ENCODE measurements at regions not wholly inside any gene's neighbourhood (a gene's known extent, or its start where the extent isn't known, plus 50 kb on each side); places are given as distances from the start of the nearest gene placed in this dataset.
"Not testable (repeated sequence)": the region's sequence is repeated elsewhere in the genome, so short reads cannot be mapped to it uniquely, and the experiment has no call there.

DNA sequence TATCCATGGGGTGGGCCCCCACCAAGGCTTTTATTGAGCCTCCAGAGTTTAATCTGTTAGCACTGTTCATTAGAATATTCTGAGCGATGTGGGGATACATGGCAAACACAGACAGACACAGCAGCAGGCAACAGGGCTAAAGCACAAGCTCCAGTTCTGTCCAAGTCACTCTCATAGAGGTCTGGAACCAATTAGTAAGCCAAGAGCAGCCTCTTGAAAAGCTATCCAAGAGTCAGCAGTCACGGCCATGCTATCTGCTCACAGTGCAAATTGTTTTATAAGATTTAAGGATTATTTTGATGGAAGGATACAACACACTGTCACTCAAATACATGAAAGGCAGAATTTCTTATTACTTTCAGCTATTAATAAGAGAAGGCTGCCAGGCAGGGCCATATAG, 86.4 kb upstream of the DGKB start:
- Histone ChIP-seq H3K4me3 (ENCODE audit: low read depth, low read length) (no peak overlapping the region), H3K36me3 (ENCODE audit: control insufficient read depth, insufficient read depth, low read length) (no peaks in the 10 kb centered on the region), H3K27me3 (ENCODE audit: control insufficient read depth, insufficient read depth, low read length) (no peaks in the 10 kb centered on the region)
- CTCF ChIA-PET, result no interaction called here
- no peak for DNase-seq (ENCODE audit: low read depth)
- TF ChIP-seq, protein P1, sequence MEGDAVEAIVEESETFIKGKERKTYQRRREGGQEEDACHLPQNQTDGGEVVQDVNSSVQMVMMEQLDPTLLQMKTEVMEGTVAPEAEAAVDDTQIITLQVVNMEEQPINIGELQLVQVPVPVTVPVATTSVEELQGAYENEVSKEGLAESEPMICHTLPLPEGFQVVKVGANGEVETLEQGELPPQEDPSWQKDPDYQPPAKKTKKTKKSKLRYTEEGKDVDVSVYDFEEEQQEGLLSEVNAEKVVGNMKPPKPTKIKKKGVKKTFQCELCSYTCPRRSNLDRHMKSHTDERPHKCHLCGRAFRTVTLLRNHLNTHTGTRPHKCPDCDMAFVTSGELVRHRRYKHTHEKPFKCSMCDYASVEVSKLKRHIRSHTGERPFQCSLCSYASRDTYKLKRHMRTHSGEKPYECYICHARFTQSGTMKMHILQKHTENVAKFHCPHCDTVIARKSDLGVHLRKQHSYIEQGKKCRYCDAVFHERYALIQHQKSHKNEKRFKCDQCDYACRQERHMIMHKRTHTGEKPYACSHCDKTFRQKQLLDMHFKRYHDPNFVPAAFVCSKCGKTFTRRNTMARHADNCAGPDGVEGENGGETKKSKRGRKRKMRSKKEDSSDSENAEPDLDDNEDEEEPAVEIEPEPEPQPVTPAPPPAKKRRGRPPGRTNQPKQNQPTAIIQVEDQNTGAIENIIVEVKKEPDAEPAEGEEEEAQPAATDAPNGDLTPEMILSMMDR (IDR thresholded peaks at IDR 0.05; ENCODE audit: insufficient read depth, low read depth, low read length), result no peak
- POLR2A ChIA-PET, result no interaction called here

DNA sequence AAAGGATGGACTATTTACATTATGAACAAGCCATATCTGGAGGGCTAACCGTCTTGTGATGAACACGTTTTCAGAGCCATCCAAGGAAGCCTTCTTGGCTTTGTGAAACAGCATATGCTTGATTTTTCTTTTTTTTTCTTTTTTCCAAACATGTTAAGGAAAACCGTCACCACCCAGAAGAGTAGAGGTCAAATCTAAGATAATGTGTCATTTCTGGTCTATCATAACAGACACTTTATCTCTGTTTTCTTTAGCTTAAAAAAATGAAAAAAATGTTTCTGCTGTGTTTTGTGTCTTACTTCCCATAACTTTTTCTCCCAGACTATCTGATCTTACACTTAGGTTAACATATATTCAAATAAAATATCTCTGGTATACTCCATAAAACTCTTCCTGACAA, 76.1 kb upstream of the DGKB start:
- no peak for DNase-seq (ENCODE audit: low read depth)
- no peak overlapping the region for H3K4me3 ChIP-seq (ENCODE audit: low read depth, low read length)
- CTCF ChIA-PET, result interaction anchor here (0.9 to 1.0 kb wide), 2 partner anchors 11 to 253 kb away, joined by 3 read pairs; no protein-coding TSS in a partner anchor
- TF ChIP-seq, protein P1 (IDR thresholded peaks at IDR 0.05; ENCODE audit: insufficient read depth, low read depth, low read length), result no peak
- no peaks in the 10 kb centered on the region for H3K36me3 ChIP-seq (ENCODE audit: control insufficient read depth, insufficient read depth, low read length)
- POLR2A ChIA-PET, result no interaction called here
- H3K27me3 ChIP-seq (ENCODE audit: control insufficient read depth, insufficient read depth, low read length), result no peaks in the 10 kb centered on the region

DNA sequence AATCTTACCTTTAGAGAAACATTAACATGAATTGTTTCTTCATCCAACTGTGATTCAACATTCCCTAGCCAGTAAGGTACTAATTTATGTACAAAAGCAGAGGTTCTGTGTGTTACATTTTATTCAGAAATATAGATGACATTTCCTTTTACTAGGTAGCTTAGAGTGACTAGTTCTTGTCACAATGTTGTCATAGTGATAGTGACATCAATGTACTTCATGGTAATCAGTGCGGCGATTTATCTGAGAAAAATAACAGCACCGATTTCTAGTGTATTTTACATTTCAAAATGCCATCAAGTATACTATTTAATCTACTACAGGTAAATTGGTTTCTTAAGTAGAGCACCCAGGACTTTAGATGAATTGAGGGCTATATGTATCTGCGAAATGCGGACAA, 72.1 kb upstream of the DGKB start:
- H3K36me3 ChIP-seq (ENCODE audit: control insufficient read depth, insufficient read depth, low read length), result no peaks in the 10 kb centered on the region
- no peak for DNase-seq (ENCODE audit: low read depth)
- POLR2A ChIA-PET, result no interaction called here
- no peak overlapping the region for H3K4me3 ChIP-seq (ENCODE audit: low read depth, low read length)
- H3K27me3 ChIP-seq (ENCODE audit: control insufficient read depth, insufficient read depth, low read length), result no peaks in the 10 kb centered on the region
- CTCF ChIA-PET, result no interaction called here
- TF ChIP-seq, protein P1 (IDR thresholded peaks at IDR 0.05; ENCODE audit: insufficient read depth, low read depth, low read length), result no peak

DNA sequence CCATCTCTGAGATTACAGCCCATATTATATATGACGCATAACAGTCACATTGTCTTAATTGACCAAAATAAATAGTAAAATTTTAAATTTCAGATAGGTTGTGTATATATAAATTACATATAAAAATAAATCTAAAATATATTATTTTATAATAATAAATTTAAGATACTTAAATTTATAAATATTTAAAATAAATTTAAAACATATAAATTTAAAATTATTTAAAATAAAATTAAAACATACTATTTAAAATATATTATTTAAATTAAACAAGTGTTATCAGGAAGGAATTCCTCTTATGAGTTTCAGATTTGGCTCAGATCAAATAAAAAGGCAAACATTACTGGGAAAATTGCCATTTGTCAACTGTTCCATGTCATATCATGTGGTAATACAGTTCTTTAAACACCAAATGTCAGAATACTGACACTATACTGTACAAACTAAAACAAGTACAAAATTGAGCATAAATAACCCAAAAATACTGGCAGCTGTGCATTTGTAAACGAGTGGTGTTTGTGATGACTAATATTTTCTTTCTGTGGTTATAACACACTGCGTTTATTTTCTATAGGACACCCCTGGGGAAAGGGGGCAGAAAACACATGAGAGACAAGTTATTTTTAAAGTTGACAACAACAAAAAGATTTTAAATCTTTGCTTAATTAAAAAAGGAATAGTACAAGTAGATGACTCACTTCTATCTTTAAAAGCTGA, 71.3 kb upstream of the DGKB start:
- POLR2A ChIA-PET, result no interaction called here
- DNase-seq (ENCODE audit: low read depth), result no peak
- TF ChIP-seq, protein P1 (IDR thresholded peaks at IDR 0.05; ENCODE audit: insufficient read depth, low read depth, low read length), result no peak
- no peaks in the 10 kb centered on the region for H3K36me3 ChIP-seq (ENCODE audit: control insufficient read depth, insufficient read depth, low read length)
- H3K4me3 ChIP-seq (ENCODE audit: low read depth, low read length), result no peak overlapping the region
- H3K27me3 ChIP-seq (ENCODE audit: control insufficient read depth, insufficient read depth, low read length), result no peaks in the 10 kb centered on the region
- CTCF ChIA-PET, result no interaction called here

DNA sequence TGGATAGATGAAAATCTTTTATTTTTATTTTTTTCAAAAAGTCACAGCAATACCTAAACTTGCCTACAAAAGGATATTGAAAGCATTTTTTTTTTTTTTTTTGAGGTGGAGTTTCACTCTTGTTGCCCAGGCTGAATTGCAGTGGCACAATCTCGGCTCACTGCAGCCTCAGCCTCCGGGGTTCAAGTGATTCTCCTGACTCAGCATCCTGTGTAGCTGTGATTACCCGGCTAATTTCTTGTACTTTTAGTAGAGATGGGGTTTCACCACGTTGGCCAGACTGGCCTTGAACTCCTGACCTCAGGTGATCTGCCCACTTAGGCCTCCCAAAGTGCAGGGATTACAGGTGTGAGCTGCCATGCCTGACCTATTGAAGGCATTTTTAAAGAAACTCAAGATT, 69.1 kb upstream of the DGKB start:
- H3K4me3 ChIP-seq (ENCODE audit: low read depth, low read length); H3K36me3 ChIP-seq (ENCODE audit: control insufficient read depth, insufficient read depth, low read length); H3K27me3 ChIP-seq (ENCODE audit: control insufficient read depth, insufficient read depth, low read length); POLR2A ChIA-PET; DNase-seq (ENCODE audit: low read depth): not testable (repeated sequence)
- CTCF ChIA-PET, result interaction anchor here (0.6 kb wide), 1 partner anchor 78 kb away, joined by 4 read pairs; no protein-coding TSS in a partner anchor

DNA sequence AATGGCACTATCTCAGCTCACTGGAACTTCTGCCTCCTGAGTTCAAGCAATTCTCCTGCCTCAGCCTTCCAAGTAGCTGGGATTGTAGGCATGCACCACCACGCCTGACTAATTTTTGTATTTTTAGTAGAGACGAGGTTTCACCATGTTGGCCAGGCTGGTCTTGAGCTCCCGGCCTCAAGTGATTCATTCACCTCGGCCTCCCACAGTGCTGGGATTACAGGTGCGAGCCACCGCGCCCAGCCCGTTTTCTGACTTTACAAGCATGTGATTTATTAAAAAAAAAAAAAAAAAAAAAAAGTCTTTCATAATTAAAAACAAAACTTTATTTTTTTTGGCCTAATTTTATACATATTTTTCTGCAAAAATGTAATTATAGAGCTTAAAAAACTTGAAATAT, 64.8 kb upstream of the DGKB start:
- H3K36me3 ChIP-seq (ENCODE audit: control insufficient read depth, insufficient read depth, low read length); DNase-seq (ENCODE audit: low read depth); H3K27me3 ChIP-seq (ENCODE audit: control insufficient read depth, insufficient read depth, low read length); H3K4me3 ChIP-seq (ENCODE audit: low read depth, low read length): not testable (repeated sequence)
- ChIA-PET CTCF (interaction anchor here (1.4 kb wide), 1 partner anchor 12 kb away, joined by 4 read pairs; no protein-coding TSS in a partner anchor), POLR2A (interaction anchor here (0.7 kb wide), 1 partner anchor 49 kb away, joined by 3 read pairs; no protein-coding TSS in a partner anchor)
